ENCODE measurements at regions not wholly inside any gene's neighbourhood (a gene's known extent, or its start where the extent isn't known, plus 50 kb on each side); places are given as distances from the start of the nearest gene placed in this dataset. TPM values are rescaled to one million over a fixed set of nuclear protein-coding genes. Genes with fewer than 3 reads are reported as not detected.

- Mint-ChIP-seq H3K27ac (ENCODE audit: unreplicated experiment) (no peak overlapping the region), H3K36me3 (ENCODE audit: insufficient read depth, unreplicated experiment) (no peaks in the 10 kb centered on the region), H3K9me3 (ENCODE audit: unreplicated experiment) (peaks cover 23% of the 10 kb centered on the region), H3K4me3 (ENCODE audit: unreplicated experiment) (no peak overlapping the region), H3K27me3 (ENCODE audit: insufficient read depth, unreplicated experiment) (no peaks in the 10 kb centered on the region), H3K4me1 (ENCODE audit: low read depth, unreplicated experiment) (no peaks in the 10 kb centered on the region)
- Histone ChIP-seq H3K4me3 (ENCODE audit: low read depth, low read length) (no peak overlapping the region), H3K27me3 (replicated peaks; ENCODE audit: control insufficient read depth, insufficient read depth, low read length) (no peaks in the 10 kb centered on the region), H3K36me3 (ENCODE audit: control insufficient read depth, insufficient read depth, low read length) (no peaks in the 10 kb centered on the region), H3K9me3 (peaks cover 15% of the 10 kb centered on the region), H3K4me1 (no peaks in the 10 kb centered on the region)
- BruUV-seq (replicated peaks) = no TSS peak
- CTCF ChIA-PET = no interaction called here
- DNase-seq = no peak
- intact Hi-C loops (cut with micrococcal nuclease; ENCODE audit: unreplicated experiment) = no loop called here
- TF ChIP-seq CTCF (IDR thresholded peaks at IDR 0.05; ENCODE audit: insufficient read depth in 1 of 2, low read depth in 1 of 2, low read length in 1 of 2, severe bottlenecking in 1 of 2, unreplicated experiment in 1 of 2) = no peak
- POLR2A ChIA-PET = no interaction called here
These were observed 51.0 kb upstream of the IL12A start for GRCh38 chr3:159937561-159938166.

GRCh38 chr3:159938714-159939113, 49.9 kb upstream of the IL12A start:
- Histone ChIP-seq H3K4me3 (ENCODE audit: low read depth, low read length) (no peak overlapping the region), H3K27me3 (replicated peaks; ENCODE audit: control insufficient read depth, insufficient read depth, low read length) (no peaks in the 10 kb centered on the region), H3K4me1 (no peaks in the 10 kb centered on the region), H3K36me3 (ENCODE audit: control insufficient read depth, insufficient read depth, low read length) (no peaks in the 10 kb centered on the region), H3K9me3 (peaks cover 13% of the 10 kb centered on the region)
- TF ChIP-seq CTCF (IDR thresholded peaks at IDR 0.05; ENCODE audit: insufficient read depth in 1 of 2, low read depth in 1 of 2, low read length in 1 of 2, severe bottlenecking in 1 of 2, unreplicated experiment in 1 of 2) = no peak
- intact Hi-C loops (cut with micrococcal nuclease; ENCODE audit: unreplicated experiment) = no loop called here
- ChIA-PET POLR2A (no interaction called here), CTCF (no interaction called here)
- no peak for DNase-seq
- H3K9me3 Mint-ChIP-seq (ENCODE audit: unreplicated experiment) = peaks cover 16% of the 10 kb centered on the region
- peaks cover 4% of the 10 kb centered on the region for H3K27me3 Mint-ChIP-seq (ENCODE audit: insufficient read depth, unreplicated experiment)
- H3K4me3 Mint-ChIP-seq (ENCODE audit: unreplicated experiment) = no peak overlapping the region
- no peaks in the 10 kb centered on the region for H3K4me1 Mint-ChIP-seq (ENCODE audit: low read depth, unreplicated experiment)
- no peaks in the 10 kb centered on the region for H3K36me3 Mint-ChIP-seq (ENCODE audit: insufficient read depth, unreplicated experiment)
- H3K27ac Mint-ChIP-seq (ENCODE audit: unreplicated experiment) = no peak overlapping the region
- BruUV-seq (replicated peaks) = no TSS peak

Small RNA genes lying in the stretch of these regions (microRNA-seq; reads per million reads assigned to microRNA genes)
- gene MIR3919 = not detected
